Keratinocyte (primary cell): ENCODE measurements at regions not wholly inside any gene's neighbourhood (a gene's known extent, or its start where the extent isn't known, plus 50 kb on each side); places are given as distances from the start of the nearest gene placed in this dataset.

ENCODE experiments used
- CTCF ChIP-seq, 3 experiments: IDR thresholded peaks in 1 of 3; conservative IDR thresholded peaks in 1 of 3; optimal IDR thresholded peaks in 1 of 3; 2 replicates in 2 of 3; 3 replicates in 1 of 3; pipeline versions ENCODE3 to v1.5.1; 2011; ENCODE audit warnings: low read length in 3 of 3, mild to moderate bottlenecking in 3 of 3, moderate library complexity in 2 of 3, control low read depth in 1 of 3, inconsistent platforms in 1 of 3; ENCODE audit not compliant: insufficient read depth in 2 of 3; ENCODE audit errors: extremely low read depth in 1 of 3
- EZH2 ChIP-seq: IDR thresholded peaks from one replicate; pipeline ENCODE4 v1.6.1; 2012; ENCODE audit warnings: inconsistent platforms, mild to moderate bottlenecking, low read length, moderate library complexity

GRCh38 chr15:70306081-70306480, 208.4 kb upstream of the TLE3 start:
- TF ChIP-seq CTCF (optimal IDR thresholded peaks at IDR 0.05 in 1 of 3, IDR thresholded peaks at IDR 0.05 in 1 of 3, conservative IDR thresholded peaks at IDR 0.05 in 1 of 3; ENCODE audit: extremely low read depth in 1 of 3, insufficient read depth in 2 of 3, low read length in 3 of 3) (no peak), EZH2 (no peak)
